OCI-LY1 (cell line): ENCODE measurements at regions not wholly inside any gene's neighbourhood (a gene's known extent, or its start where the extent isn't known, plus 50 kb on each side); places are given as distances from the start of the nearest gene placed in this dataset.
"Not testable (repeated sequence)": the region's sequence is repeated elsewhere in the genome, so short reads cannot be mapped to it uniquely, and the experiment has no call there.

Source experiments
- H2AFZ ChIP-seq: fragments of 200-600 bp; sonication (generic), shearing (Covaris generic); 2 replicates; pipeline ENCODE4 v1.6.0; 2014; ENCODE audit warnings: antibody characterized with exemption, mild to moderate bottlenecking, low read length
- H3F3A ChIP-seq: fragments of 200-600 bp; sonication (generic), shearing (Covaris generic); 2 replicates; pipeline ENCODE4 v1.6.0; 2014; ENCODE audit warnings: mild to moderate bottlenecking, antibody characterized with exemption, low read length, moderate library complexity; ENCODE audit not compliant: insufficient read depth
- H3K27ac ChIP-seq: fragments of 200-600 bp; sonication (generic); 2 replicates; pipeline ENCODE4 v1.5.1; 2014; ENCODE audit warnings: low read length, mixed run types, mild to moderate bottlenecking, low read depth; ENCODE audit not compliant: poor library complexity, severe bottlenecking
- H3K27me3 ChIP-seq: fragments of 200-600 bp; sonication (generic); 2 replicates; pipeline ENCODE4 v1.6.0; 2014; ENCODE audit warnings: antibody characterized with exemption, mild to moderate bottlenecking, low read length, moderate library complexity; ENCODE audit not compliant: insufficient read depth
- H3K36me3 ChIP-seq: fragments of 200-600 bp; sonication (generic); 2 replicates; pipeline ENCODE4 v1.6.1; 2014; ENCODE audit warnings: mild to moderate bottlenecking, antibody characterized with exemption, low read length, moderate library complexity, mixed read lengths; ENCODE audit not compliant: insufficient read depth
- H3K4me1 ChIP-seq: fragments of 200-600 bp; sonication (generic); 2 replicates; pipeline ENCODE4 v1.5.1; 2014; ENCODE audit warnings: mild to moderate bottlenecking, low read length, moderate library complexity; ENCODE audit not compliant: insufficient read depth, severe bottlenecking
- H3K4me2 ChIP-seq: fragments of 200-600 bp; sonication (generic), shearing (Covaris generic); 2 replicates; pipeline ENCODE4 v1.6.1; 2014; ENCODE audit warnings: low read length
- H3K4me3 ChIP-seq: fragments of 200-600 bp; sonication (generic); 2 replicates; pipeline ENCODE4 v1.5.1; 2014; ENCODE audit warnings: low read length, low read depth, mild to moderate bottlenecking, mixed read lengths; ENCODE audit not compliant: poor library complexity, severe bottlenecking
- H3K79me2 ChIP-seq: fragments of 200-600 bp; shearing (Covaris generic); 2 replicates; pipeline ENCODE4 v1.6.1; 2016; ENCODE audit warnings: mixed run types, low read length, mixed read lengths; ENCODE audit not compliant: insufficient read depth
- H3K9ac ChIP-seq: fragments of 200-600 bp; sonication (generic), shearing (Covaris generic); 2 replicates; pipeline ENCODE4 v1.6.1; 2014; ENCODE audit warnings: mild to moderate bottlenecking, low read length, mixed read lengths
- H3K9me2 ChIP-seq: fragments of 200-600 bp; sonication (generic), shearing (Covaris generic); 2 replicates; pipeline ENCODE4 v1.6.1; 2014; ENCODE audit warnings: low read depth, mild to moderate bottlenecking, low read length, mixed read lengths
- H3K9me3 ChIP-seq: fragments of 200-600 bp; shearing (Covaris generic); 2 replicates; pipeline ENCODE4 v1.6.1; 2014; ENCODE audit warnings: low read length, mixed read lengths
- H4K20me1 ChIP-seq: fragments of 200-600 bp; sonication (generic), shearing (Covaris generic); 2 replicates; pipeline ENCODE4 v1.6.0; 2016; ENCODE audit warnings: mild to moderate bottlenecking, low read length; ENCODE audit not compliant: insufficient read depth

GRCh38 chr10:47661955-47662577, 101.3 kb downstream of the SYT15B start:
- not testable (repeated sequence) for H3K27me3 ChIP-seq, H2AFZ ChIP-seq, H3K79me2 ChIP-seq, H3K9me3 ChIP-seq, H3K4me2 ChIP-seq, H4K20me1 ChIP-seq, H3K9ac ChIP-seq, H3K27ac ChIP-seq, H3K4me3 ChIP-seq, H3K36me3 ChIP-seq, H3K4me1 ChIP-seq, H3F3A ChIP-seq, H3K9me2 ChIP-seq

- not testable (repeated sequence) for H3K79me2 ChIP-seq, H3F3A ChIP-seq, H2AFZ ChIP-seq, H3K27me3 ChIP-seq, H3K9ac ChIP-seq, H4K20me1 ChIP-seq, H3K36me3 ChIP-seq, H3K4me3 ChIP-seq, H3K27ac ChIP-seq, H3K4me2 ChIP-seq, H3K9me3 ChIP-seq, H3K4me1 ChIP-seq, H3K9me2 ChIP-seq
Measured at GRCh38 chr10:47656732-47657131, 106.7 kb downstream of the SYT15B start.

- H3K27me3 ChIP-seq, H3K4me1 ChIP-seq, H3K4me2 ChIP-seq, H3K36me3 ChIP-seq, H3K79me2 ChIP-seq, H3K9me2 ChIP-seq, H3F3A ChIP-seq, H4K20me1 ChIP-seq, H3K4me3 ChIP-seq, H2AFZ ChIP-seq, H3K27ac ChIP-seq, H3K9ac ChIP-seq, H3K9me3 ChIP-seq: not testable (repeated sequence)
Measured at GRCh38 chr10:47654161-47654560, 109.2 kb downstream of the SYT15B start.

- not testable (repeated sequence) for H3F3A ChIP-seq, H3K4me2 ChIP-seq, H3K79me2 ChIP-seq, H3K36me3 ChIP-seq, H3K4me1 ChIP-seq, H3K9me3 ChIP-seq, H3K4me3 ChIP-seq, H3K9ac ChIP-seq, H3K27me3 ChIP-seq, H4K20me1 ChIP-seq, H3K9me2 ChIP-seq, H3K27ac ChIP-seq, H2AFZ ChIP-seq
Measured at GRCh38 chr10:47648594-47648993, 114.8 kb downstream of the SYT15B start.

GRCh38 chr10:47647523-47648101, 115.8 kb downstream of the SYT15B start:
- H3K27me3 ChIP-seq, H3K4me2 ChIP-seq, H3K9me3 ChIP-seq, H3K9ac ChIP-seq, H3K9me2 ChIP-seq, H3K4me1 ChIP-seq, H2AFZ ChIP-seq, H4K20me1 ChIP-seq, H3K27ac ChIP-seq, H3K36me3 ChIP-seq, H3F3A ChIP-seq, H3K79me2 ChIP-seq, H3K4me3 ChIP-seq: not testable (repeated sequence)
